ENCODE measurements at regions not wholly inside any gene's neighbourhood (a gene's known extent, or its start where the extent isn't known, plus 50 kb on each side); places are given as distances from the start of the nearest gene placed in this dataset.
"Not testable (repeated sequence)": the region's sequence is repeated elsewhere in the genome, so short reads cannot be mapped to it uniquely, and the experiment has no call there.

DNA sequence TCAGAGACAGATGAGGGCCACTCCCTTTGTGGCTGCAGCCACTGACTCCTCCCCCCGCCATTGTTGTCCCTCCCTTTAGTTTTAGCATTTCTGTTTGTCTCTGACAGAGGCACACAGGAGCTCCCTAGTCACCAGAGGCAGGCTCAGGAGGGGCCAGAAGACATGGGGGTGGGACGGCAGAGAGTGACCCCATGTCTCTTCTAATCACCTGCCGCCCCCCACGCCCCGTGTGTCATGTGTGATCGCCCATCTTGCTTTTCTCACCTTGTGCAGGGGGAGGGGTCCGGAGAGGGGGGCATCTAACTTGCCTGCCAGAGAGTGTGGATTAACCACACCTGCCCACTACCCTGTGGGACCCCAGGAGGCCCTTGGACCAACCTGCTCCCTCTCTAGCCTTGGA lies 246.7 kb upstream of the TP53TG3C start:
- DNase-seq (ENCODE audit: low read depth in 3 of 3, low spot score in 1 of 3), result not testable (repeated sequence)

DNA sequence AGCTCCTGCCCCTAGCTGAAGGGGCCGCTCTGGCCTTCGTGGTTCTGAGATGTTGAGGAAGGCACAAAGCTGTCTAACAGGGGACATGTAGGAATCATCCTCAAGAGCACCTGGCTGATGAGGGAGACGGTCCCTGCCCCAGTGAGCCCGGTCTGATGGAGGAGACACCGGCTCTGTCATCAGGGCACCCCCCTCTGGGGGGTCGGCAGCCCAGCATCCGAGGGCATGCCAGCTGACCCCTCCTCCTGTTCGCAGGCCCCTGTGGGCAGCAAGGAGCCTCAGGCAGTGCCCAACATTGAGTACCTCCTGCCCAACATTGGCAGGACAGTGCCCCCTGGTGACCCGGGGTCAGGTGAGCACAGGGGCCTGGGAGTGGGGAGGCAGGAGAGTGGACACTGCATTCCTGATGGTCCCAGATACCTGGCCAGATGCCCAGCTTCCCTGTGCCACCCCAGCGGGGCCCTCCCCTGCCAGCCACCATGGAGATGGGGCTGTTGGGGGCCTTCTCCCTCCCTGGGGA lies 247.9 kb upstream of the TP53TG3C start:
- DNase-seq (ENCODE audit: low read depth in 3 of 3, low spot score in 1 of 3), result not testable (repeated sequence)

DNA sequence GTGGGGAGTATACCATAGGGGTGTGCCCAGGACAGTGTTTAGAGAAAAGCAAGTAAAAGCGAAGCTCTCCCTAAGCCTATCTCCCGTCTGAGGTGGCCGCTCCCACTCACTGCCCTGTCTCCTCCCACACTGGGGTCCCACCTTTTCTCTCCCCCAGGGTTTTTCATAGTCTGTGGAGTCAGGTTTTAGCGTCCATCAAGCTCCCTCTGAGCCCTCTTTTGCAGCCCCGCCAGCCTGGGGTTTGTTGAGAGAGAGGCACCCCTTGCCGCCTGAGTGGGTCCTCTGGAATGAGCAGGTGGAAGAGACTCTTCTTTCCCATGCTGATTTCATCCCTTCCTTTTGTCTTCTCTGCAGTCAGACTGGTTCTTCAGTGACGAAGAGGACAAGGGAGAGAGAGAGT lies 248.7 kb upstream of the TP53TG3C start:
- not testable (repeated sequence) for DNase-seq (ENCODE audit: low read depth in 3 of 3, low spot score in 1 of 3)

DNA sequence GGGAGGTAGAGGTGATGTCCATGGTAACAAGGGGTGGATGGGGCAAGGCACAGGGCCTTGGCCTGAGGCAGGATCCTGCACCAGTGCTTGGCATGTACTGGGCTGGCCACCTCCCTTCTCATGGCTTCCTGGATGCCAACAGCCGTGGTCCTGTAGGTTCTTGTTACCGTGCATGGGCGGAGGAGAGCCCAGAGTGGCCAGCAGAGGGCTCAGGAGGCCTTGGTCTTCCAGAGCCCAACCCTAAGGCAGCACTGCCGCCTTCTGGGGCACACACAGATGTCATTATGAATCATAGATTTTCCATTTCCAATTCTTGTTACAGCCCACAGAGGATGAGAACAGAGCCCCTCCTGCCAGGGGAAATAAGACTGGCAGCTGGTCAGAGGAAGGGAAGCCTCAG lies 254.2 kb upstream of the TP53TG3C start:
- DNase-seq (ENCODE audit: low read depth in 3 of 3, low spot score in 1 of 3), result not testable (repeated sequence)

DNA sequence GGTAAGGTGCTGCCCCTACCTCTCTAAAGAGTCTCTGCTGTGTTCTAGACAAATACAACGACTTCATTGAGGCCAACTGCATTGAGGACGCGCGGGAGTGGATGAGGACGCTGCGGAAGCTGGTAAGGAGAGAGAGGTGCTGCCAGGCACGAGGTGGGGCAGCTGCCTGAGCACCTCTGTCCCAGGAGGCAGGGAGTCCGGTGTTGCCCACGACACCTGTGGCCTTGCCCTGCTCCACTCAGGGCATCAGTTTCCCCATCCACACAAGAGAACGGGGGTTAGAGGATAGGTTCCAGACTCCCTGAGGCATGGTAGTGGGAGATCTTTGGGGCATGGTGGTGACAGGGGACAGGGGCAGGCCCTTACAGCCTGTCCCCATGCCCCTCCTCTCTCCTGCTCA lies 256.1 kb upstream of the TP53TG3C start:
- DNase-seq (ENCODE audit: low read depth in 3 of 3, low spot score in 1 of 3), result not testable (repeated sequence)

DNA sequence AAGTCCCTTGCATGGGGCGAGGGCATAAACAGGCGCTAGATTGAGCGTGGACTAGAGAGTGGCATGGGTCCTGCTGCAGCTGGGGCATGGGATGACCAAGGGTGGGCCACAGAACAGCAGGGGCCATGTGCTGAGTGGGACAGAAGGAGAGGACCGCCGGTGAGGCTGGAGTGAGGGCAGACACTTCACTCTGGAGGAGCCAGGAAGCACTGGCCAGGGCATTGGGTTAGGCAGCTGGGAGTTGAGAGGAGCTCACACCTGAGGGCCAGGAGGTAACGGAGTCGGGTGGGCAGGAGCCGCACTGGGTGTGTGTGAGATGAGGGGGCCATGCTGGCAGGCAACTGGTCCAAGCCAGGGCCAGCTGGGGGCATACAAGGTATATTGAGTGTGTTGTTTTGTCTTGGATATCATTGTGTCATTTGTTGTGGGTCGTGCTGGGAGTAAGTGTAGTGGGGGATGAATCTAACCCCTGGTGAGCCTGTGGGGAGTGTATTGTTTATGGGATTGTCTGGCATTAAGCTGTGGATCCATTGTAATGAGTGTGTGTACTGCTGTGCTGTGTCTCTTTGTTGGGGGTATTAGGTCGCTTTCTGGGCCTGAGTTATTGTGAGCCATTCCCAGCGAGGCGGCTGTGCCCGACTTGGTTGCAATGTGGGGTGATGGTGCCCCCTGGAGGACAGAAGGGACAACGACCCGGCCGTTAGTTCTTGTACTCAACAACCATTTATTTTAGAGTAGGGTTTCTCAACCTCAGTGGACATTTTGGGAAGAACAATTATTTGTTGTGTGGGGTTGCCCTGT lies 256.5 kb upstream of the TP53TG3 start:
- not testable (repeated sequence) for DNase-seq (ENCODE audit: low read depth in 3 of 3, low spot score in 1 of 3)

DNA sequence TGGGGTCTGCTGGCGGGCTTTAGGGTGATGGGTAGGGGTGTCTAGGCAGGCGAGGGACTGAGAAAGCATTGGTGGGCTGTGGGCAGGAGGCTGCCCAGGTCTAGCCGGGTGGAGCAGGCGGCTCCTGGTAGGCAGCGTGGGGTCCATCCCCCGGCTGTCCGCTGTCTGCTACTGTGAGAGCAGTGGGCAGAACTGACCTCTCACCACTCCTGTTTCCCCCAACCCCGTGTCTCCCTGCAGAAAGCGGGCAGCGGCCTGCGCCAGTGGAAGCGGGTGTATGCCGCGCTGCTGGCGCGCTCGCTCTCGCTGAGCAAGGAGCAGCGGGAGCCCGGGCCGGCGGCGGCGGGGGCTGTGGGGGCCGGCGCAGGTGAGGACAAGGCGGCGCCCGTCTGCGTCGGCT lies 249.2 kb upstream of the TP53TG3 start:
- DNase-seq (ENCODE audit: low read depth in 3 of 3, low spot score in 1 of 3), result not testable (repeated sequence)

DNA sequence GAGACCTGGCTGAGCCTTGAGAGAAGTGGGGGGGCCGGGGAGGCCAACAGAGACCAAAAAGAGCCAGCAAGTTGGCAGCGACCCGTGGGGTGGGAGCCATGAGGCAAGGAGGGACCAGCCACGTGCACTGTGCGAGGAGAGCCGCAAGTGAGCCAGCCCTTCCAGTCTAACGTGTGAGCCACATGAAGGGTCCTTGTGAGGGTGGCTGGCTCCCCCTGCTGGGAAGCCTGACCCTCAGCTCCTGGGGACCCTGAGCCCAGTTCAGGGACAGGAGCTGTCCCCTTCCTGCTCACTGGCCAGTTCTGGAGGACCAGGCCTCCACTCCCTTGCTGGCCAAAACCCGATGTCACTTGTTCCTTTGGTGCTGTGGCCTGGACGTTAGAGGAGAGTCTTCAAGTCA lies 246.6 kb upstream of the TP53TG3 start:
- DNase-seq (ENCODE audit: low read depth in 3 of 3, low spot score in 1 of 3), result not testable (repeated sequence)

DNA sequence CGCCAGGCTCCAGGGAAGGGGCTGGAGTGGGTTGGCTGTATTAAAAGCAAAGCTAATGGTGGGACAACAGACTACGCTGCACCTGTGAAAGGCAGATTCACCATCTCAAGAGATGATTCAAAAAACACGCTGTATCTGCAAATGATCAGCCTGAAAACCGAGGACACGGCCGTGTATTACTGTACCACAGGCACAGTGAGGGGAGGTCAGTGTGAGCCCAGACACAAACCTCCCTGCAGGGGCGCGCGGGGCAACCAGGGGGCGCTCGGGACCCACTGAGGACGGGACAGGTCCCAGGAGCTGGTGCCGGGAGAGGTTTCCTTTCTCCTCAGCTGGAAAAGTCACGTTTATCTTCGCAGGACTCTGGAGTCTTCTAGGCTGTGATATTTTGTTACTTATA lies 239.4 kb upstream of the TP53TG3 start:
- DNase-seq (ENCODE audit: low read depth in 3 of 3, low spot score in 1 of 3), result not testable (repeated sequence)

DNA sequence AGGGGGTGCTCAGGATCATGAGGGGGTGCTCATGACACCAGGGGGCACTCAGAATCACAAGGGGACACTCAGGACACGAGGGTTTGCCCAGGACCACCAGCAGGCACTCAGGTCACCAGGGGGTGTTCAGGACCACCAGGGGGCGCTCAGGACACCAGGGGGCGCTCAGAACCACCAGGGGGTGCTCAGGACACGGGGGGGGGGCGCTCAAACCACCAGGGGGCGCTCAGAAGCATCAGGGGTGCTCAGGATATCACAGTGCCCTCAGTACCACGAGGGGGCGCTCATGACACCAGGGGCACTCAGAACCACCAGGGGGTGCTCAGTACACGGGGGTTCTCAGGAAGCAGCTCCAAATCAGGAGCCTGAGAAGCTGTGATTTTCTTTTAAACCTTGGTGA lies 221.8 kb upstream of the TP53TG3 start:
- peak in 1 of 3 donors; percentile 4 for DNase-seq (ENCODE audit: low read depth in 3 of 3, low spot score in 1 of 3)

DNA sequence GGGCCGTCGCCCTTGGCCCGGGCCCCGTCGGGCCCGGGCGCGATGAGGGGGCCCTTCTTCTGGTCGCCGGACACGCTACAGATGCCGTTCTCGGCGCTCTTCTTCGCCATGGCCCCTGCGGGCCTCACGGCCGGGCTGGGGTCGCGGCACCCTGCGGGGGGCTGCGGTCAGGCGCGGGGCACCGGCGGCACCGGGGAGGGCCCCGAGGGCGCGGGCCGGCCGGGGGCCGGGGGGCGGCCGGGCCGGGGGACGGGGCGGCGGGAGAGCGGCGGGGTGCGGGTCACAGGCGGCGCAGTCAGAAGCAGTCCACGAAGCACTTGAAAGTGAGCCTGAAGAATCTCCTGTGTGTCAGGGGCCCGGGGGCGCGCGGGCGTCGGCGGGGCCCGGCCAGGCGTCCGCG lies 209.4 kb upstream of the TP53TG3 start:
- not testable (repeated sequence) for DNase-seq (ENCODE audit: low read depth in 3 of 3, low spot score in 1 of 3)

DNA sequence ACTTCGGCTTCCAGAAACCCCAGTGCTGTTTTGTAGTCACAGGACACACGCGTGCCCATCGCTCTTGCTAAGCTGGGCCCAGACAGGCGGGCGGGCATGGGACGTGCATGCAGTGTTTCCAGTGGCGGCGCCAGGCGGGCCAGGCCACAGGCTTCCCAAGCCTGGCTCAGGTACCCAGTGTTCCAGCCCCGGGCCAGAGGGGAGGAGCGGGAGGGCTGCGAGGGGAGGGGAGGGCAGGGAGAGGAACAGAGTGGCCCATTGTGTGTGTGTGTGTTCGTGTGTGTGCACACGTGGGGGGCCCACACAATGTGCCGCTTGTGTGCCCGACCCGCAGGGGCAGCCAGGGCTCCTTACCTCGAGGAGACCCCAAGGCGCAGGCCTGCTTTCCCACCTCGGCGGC lies 208.6 kb upstream of the TP53TG3 start:
- DNase-seq (ENCODE audit: low read depth in 3 of 3, low spot score in 1 of 3), result not testable (repeated sequence)

DNA sequence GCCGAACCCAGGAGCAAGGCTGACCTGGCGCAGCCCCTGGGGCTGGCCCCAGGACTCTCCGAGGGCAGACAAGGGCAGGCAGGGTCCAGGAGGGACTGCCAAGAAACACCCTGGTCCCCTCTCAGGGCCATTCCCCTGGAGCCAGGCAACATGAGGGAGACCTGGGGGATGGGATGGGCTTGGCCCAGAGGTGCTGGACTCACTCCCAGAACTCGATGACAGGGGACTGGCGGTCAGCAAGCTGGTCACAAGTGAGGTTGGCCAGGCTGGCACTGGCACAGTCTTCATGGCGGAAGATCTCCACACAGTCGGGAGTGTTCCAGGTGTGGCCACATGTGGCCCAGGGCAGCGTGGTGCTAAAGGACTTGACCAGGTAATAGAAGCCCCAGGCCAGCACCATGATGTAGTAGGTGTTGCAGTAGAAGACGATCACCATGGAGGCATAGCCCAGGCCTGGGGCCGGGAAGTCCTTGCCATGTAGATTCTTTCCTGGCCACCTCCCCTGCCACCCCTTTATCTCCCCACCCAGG lies 206.4 kb upstream of the TP53TG3 start:
- not testable (repeated sequence) for DNase-seq (ENCODE audit: low read depth in 3 of 3, low spot score in 1 of 3)

DNA sequence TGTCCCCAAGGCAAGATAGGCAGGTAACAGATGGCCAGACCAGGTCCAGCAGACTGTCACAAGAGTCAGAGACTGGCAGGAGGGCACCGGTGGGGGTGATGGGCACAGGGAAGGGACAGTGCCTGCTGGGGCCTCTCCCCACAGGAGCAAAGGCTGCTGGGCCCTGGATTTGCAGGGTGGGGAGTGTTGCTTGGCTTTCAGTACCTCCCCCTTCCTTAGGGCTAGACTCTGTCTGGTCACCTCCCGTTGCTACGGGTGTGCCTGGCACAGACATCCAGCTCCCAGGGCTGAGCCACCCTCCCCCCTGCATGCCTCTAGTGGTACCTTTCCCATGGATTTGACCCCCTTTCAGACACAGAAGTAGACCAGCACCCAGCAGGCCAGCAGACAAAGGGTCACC lies 205.7 kb upstream of the TP53TG3 start:
- not testable (repeated sequence) for DNase-seq (ENCODE audit: low read depth in 3 of 3, low spot score in 1 of 3)

DNA sequence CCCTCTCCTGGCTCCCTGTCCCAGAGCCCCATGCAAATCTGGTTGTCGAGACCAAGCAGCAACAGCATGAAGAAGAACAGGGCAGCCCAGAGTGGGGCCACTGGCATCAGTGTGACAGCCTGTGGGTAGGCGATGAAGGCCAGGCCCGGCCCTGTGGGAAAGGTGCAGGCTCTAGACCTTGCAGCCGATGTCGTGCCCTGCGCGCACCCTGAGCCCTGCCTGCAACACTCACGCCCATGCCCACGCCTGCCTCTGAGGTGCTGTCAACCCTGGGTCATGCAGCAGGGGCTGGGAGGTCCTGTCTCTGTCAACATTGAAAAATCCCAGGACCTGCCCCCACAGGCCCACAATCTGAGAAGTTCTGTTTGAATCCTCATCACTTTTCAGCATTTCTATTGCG lies 204.0 kb upstream of the TP53TG3 start:
- not testable (repeated sequence) for DNase-seq (ENCODE audit: low read depth in 3 of 3, low spot score in 1 of 3)

DNA sequence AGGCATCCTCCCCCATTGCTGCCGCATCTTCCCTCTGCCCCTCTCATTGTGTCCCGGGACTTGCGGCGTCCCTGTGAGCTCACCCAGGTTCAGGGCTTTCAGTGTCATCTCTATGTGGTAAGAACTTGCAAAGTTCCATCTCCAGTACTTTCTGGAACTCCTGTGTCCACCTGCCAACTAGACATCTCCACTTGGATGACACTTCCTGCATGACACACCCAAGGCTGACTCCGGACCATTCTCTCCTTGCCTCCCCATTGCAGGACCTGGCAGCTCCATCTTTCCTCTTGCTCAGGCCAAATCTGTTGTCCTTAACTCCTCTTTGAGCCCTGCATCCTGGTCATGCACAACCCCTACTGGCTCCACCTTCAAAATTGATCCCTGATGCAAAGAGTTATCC lies 200.8 kb upstream of the TP53TG3 start:
- DNase-seq (ENCODE audit: low read depth in 3 of 3, low spot score in 1 of 3), result not testable (repeated sequence)

DNA sequence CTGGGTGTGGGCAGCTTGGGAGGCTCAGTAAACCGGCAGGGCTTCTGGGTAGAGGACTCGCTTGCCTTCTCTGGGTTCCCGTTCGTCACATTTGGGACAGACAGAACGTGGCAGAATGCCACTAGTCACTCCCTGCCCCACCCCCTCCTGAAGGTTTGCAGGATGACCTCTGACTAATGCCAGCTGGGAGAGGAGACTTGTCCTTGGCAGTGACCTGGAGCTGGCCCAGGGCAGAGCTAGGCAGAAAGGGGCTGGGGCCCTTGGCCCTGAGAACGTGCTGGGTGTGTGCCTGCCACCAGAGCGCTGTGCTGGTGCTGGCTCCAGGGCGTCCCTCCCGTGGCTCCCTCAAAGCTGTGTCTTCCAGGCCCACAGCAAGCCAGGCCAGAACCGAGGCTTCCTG lies 197.8 kb upstream of the TP53TG3 start:
- not testable (repeated sequence) for DNase-seq (ENCODE audit: low read depth in 3 of 3, low spot score in 1 of 3)

DNA sequence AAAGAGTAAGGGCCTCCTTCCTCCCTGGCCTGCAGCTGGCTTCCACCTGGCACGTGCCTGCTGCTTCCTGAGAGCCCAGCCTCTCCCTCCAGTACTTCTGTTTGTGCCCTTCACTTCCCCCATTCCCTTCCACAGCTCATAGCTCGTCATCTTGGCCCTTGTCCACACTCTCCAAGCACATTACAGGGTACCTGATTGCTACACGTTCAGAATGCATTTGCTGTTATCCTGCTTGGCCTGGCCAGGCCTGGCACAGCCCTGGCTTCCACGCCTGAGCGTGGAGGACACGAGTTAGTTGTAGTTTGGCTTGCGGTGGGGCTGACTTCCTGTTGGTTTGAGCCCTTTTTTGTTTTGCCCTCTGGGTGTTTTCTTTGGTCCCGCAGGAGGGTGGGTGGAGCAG lies 197.2 kb upstream of the TP53TG3 start:
- DNase-seq (ENCODE audit: low read depth in 3 of 3, low spot score in 1 of 3), result not testable (repeated sequence)

DNA sequence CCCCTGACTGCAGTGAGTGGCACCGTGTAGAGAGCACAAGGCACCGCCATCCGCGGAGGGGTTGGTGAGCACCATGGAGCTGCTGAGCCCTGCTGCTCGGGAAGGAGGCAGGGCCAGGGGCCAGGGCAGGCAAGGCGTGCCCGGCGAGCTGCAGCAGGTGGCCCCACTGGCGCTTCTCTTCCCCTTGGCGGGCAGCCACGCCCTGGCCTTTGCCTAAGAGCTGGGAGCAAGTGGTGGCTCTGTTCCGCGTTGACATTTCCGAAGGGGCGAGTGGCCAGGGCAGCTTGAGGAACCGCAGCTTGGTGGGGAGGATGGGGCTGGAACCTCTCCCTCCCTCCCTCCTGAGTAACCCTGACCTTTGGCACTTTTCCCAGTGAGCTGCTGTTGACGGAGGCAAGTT lies 194.7 kb upstream of the TP53TG3 start:
- not testable (repeated sequence) for DNase-seq (ENCODE audit: low read depth in 3 of 3, low spot score in 1 of 3)

DNA sequence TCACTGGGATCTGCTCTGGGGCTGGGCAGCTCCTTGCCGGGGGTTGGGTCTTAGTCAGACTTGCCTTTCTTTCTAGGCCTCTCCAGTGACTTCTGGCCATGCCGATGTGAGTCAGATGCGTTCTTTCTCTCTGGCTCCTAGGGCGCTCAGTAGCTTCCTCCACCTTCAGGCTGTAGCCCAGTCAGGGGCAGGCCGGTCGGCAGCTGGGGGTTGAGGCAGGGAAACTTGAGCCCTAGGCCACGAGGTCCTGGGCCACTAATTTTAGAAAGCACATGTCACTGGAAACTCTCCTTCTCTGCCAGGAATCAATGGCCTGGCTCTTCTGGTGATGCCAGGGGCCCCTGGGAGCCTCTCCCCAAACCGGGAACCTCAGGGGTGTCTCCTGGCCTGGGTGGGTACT lies 192.4 kb upstream of the TP53TG3 start:
- DNase-seq (ENCODE audit: low read depth in 3 of 3, low spot score in 1 of 3), result not testable (repeated sequence)

DNA sequence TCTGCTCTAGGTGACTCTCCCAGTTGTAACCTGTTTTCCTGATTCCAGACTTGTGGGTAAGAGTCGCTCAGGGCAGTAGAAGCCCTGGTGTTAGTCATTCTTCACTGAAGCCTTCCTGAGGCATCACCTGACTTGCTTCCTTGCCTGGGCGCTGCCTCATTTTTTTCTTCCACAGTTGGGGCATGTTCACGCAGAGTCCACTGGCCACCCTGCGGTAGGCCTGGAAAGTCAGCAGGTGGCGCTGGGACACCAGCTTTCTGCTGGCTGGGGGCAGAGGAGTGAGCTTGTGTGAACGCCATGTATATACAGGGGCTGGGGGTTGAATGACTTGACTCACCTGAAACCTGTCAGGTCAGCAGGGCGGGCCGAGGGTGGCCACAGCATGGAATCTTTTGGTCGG lies 189.3 kb upstream of the TP53TG3 start:
- DNase-seq (ENCODE audit: low read depth in 3 of 3, low spot score in 1 of 3), result not testable (repeated sequence)

DNA sequence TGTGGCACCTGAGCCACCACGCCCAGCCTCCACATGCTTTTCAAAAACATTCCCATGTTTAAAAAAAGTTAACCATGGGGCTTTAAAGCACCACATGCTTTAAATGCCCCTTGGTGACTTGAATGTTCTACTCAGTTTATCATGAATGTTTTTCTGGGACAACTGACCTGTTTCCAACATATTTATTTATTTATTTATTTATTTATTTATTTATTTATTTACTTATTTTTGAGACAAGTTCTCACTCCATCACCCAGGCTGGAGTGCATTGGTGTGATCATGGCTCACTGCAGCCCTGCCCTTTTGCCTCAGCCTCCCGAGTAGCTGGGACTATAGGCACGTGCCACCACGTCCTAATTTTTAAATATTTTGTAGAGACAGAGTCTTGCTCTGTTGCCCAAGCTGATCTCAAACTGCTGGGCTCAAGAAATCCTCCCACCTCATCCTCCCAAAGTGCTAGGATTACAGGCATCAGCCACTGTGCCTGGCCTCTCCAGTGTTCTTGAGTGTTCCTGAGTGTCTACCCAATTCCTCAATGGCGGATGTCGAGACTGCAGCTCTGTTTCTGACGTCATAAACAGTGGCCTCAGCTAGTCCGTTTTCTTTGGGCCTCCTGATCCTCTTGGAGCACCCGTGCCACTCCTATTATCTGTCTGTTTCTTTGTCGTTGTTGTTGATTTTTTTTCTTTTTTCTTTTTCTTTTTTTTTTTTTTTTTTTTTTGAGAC lies 185.7 kb upstream of the TP53TG3 start:
- not testable (repeated sequence) for DNase-seq (ENCODE audit: low read depth in 3 of 3, low spot score in 1 of 3)
